H9 (cell line): ENCODE measurements at regions not wholly inside any gene's neighbourhood (a gene's known extent, or its start where the extent isn't known, plus 50 kb on each side); places are given as distances from the start of the nearest gene placed in this dataset.

Experiments
- DNase-seq: peaks from one replicate; pipeline ENCODE4 v3.0.0-alpha.2; 2017
- H2AFZ ChIP-seq: one replicate; pipeline ENCODE4 v1.6.1; 2013; ENCODE audit warnings: mild to moderate bottlenecking, low read length, control low read depth, moderate library complexity
- H2AK5ac ChIP-seq: 2 replicates; pipeline ENCODE4 v1.6.1; 2013; ENCODE audit warnings: low read length, control low read depth, mixed read lengths; ENCODE audit not compliant: insufficient read length
- H2BK120ac ChIP-seq: one replicate; pipeline ENCODE4 v1.6.1; 2013; ENCODE audit warnings: low read depth, mild to moderate bottlenecking, low read length, control low read depth, inconsistent platforms; ENCODE audit not compliant: poor library complexity, severe bottlenecking
- H2BK12ac ChIP-seq: 2 replicates; pipeline ENCODE4 v1.6.1; 2013; ENCODE audit warnings: low read length, control low read depth, mixed read lengths, low read depth; ENCODE audit not compliant: insufficient read length
- H2BK15ac ChIP-seq: 2 replicates; pipeline ENCODE4 v1.6.1; 2013; ENCODE audit warnings: low read depth, low read length, control low read depth
- H2BK20ac ChIP-seq: one replicate; pipeline ENCODE4 v1.6.1; 2013; ENCODE audit warnings: low read depth, mild to moderate bottlenecking, low read length, control low read depth, inconsistent platforms; ENCODE audit not compliant: poor library complexity, severe bottlenecking
- H2BK5ac ChIP-seq: 2 replicates; pipeline ENCODE4 v1.6.1; 2013; ENCODE audit warnings: low read length, control low read depth, mixed read lengths; ENCODE audit not compliant: insufficient read length
- H3K14ac ChIP-seq: 2 replicates; pipeline ENCODE4 v1.6.1; 2013; ENCODE audit warnings: low read length, control low read depth; ENCODE audit not compliant: insufficient read depth
- H3K18ac ChIP-seq: 2 replicates; pipeline ENCODE4 v1.6.1; 2013; ENCODE audit warnings: low read depth, mild to moderate bottlenecking, mixed read lengths, low read length, control low read depth; ENCODE audit not compliant: insufficient read length
- H3K23ac ChIP-seq: 2 replicates; pipeline ENCODE4 v1.6.1; 2013; ENCODE audit warnings: low read length, control low read depth, mixed read lengths, low read depth; ENCODE audit not compliant: insufficient read length
- H3K23me2 ChIP-seq: 2 replicates; pipeline ENCODE4 v1.6.1; 2013; ENCODE audit warnings: low read depth, mild to moderate bottlenecking, mixed read lengths, low read length, control low read depth; ENCODE audit not compliant: insufficient read length, poor library complexity, severe bottlenecking
- H3K27ac ChIP-seq: 2 replicates; pipeline ENCODE4 v1.5.1; 2013; ENCODE audit warnings: low read length, control low read depth, mixed read lengths, low read depth; ENCODE audit not compliant: insufficient read length
- H3K27me3 ChIP-seq: 2 replicates; pipeline ENCODE4 v1.6.1; 2013; ENCODE audit warnings: low read length, control low read depth, inconsistent platforms; ENCODE audit not compliant: insufficient read depth
- H3K4ac ChIP-seq: 2 replicates; pipeline ENCODE4 v1.6.1; 2013; ENCODE audit warnings: low read depth, mild to moderate bottlenecking, control low read depth, inconsistent platforms, low read length, moderate library complexity
- H3K4me1 ChIP-seq: 2 replicates; pipeline ENCODE4 v1.6.1; 2013; ENCODE audit warnings: low read length, control low read depth, inconsistent platforms; ENCODE audit not compliant: insufficient read depth
- H3K4me2 ChIP-seq: 2 replicates; pipeline ENCODE4 v1.6.1; 2013; ENCODE audit warnings: low read length, control low read depth, mixed read lengths; ENCODE audit not compliant: insufficient read length, insufficient read depth
- H3K56ac ChIP-seq: 2 replicates; pipeline ENCODE4 v1.6.1; 2013; ENCODE audit warnings: low read depth, mild to moderate bottlenecking, mixed read lengths, low read length, control low read depth; ENCODE audit not compliant: insufficient read length
- H3K79me1 ChIP-seq: 2 replicates; pipeline ENCODE4 v1.6.1; 2013; ENCODE audit warnings: low read depth, mild to moderate bottlenecking, moderate library complexity, low read length, control low read depth, inconsistent platforms; ENCODE audit not compliant: insufficient read depth, poor library complexity, severe bottlenecking
- H3K79me2 ChIP-seq: 2 replicates; pipeline ENCODE4 v1.6.1; 2013; ENCODE audit warnings: low read length, control low read depth, inconsistent platforms; ENCODE audit not compliant: insufficient read depth
- H3K9ac ChIP-seq: 2 replicates; pipeline ENCODE4 v1.6.1; 2013; ENCODE audit warnings: low read length, control low read depth, mixed read lengths; ENCODE audit not compliant: insufficient read length; ENCODE audit errors: extremely low read depth
- H3K9me3 ChIP-seq: one replicate; pipeline ENCODE4 v1.6.1; 2013; ENCODE audit warnings: low read depth, low read length, inconsistent platforms; ENCODE audit not compliant: control insufficient read depth
- H3T11ph ChIP-seq: one replicate; pipeline ENCODE4 v1.6.1; 2013; ENCODE audit warnings: mild to moderate bottlenecking, low read length, control low read depth, inconsistent platforms
- H4K20me1 ChIP-seq: one replicate; pipeline ENCODE4 v1.6.1; 2013; ENCODE audit not compliant: control insufficient read depth, insufficient read length, insufficient read depth
- H4K5ac ChIP-seq: 2 replicates; pipeline ENCODE4 v1.6.1; 2013; ENCODE audit warnings: low read depth, mild to moderate bottlenecking, mixed read lengths, low read length, control low read depth; ENCODE audit not compliant: insufficient read length
- H4K8ac ChIP-seq: replicated peaks from 2 replicates; pipeline ENCODE4 v1.6.1; 2013; ENCODE audit warnings: low read length, control low read depth, mixed read lengths, low read depth; ENCODE audit not compliant: insufficient read length
- H4K91ac ChIP-seq: 2 replicates; pipeline ENCODE4 v1.6.1; 2013; ENCODE audit warnings: low read depth, mild to moderate bottlenecking, moderate library complexity, mixed read lengths, low read length, control low read depth; ENCODE audit not compliant: insufficient read length
- H3K27ac Mint-ChIP-seq, 3 experiments: 2 replicates in 2 of 3; 3 replicates in 1 of 3; pipeline ENCODE4 v1.8.0; 2020 to 2021; ENCODE audit warnings: mixed read lengths in 3 of 3, mild to moderate bottlenecking in 1 of 3, moderate library complexity in 1 of 3
- H3K27me3 Mint-ChIP-seq: 2 replicates; pipeline ENCODE4 v1.8.0; 2021; ENCODE audit warnings: low read depth, mild to moderate bottlenecking, moderate library complexity, mixed read lengths
- H3K36me3 Mint-ChIP-seq, 3 experiments: 2 replicates in 2 of 3; 3 replicates in 1 of 3; pipeline ENCODE4 v1.8.0; 2020 to 2021; ENCODE audit warnings: low read depth in 3 of 3, mixed read lengths in 3 of 3; ENCODE audit not compliant: insufficient read depth in 1 of 3
- H3K4me1 Mint-ChIP-seq, 2 experiments: 2 replicates each; pipeline ENCODE4 v1.8.0; 2020; ENCODE audit warnings: mixed read lengths in 2 of 2
- H3K4me3 Mint-ChIP-seq, 2 experiments: 2 replicates in 1 of 2; 3 replicates in 1 of 2; pipeline ENCODE4 v1.8.0; 2020 to 2021; ENCODE audit warnings: mild to moderate bottlenecking in 2 of 2, mixed read lengths in 2 of 2, moderate library complexity in 1 of 2
- H3K9me3 Mint-ChIP-seq, 2 experiments: 2 replicates in 1 of 2; 3 replicates in 1 of 2; pipeline ENCODE4 v1.8.0; 2020; ENCODE audit warnings: mild to moderate bottlenecking in 2 of 2, mixed read lengths in 2 of 2, moderate library complexity in 1 of 2
- CTCF ChIP-seq: fragments of 200-600 bp; sonication (generic); conservative IDR thresholded peaks from 3 replicates; pipeline ENCODE4 v1.8.0; 2021; ENCODE audit warnings: antibody characterized with exemption, mild to moderate bottlenecking
- WGBS: extraction: QIAGEN DNeasy Blood & Tissue Kit; methylation state at CpG from one replicate; pipeline ENCODE4 v1.1.7; 2013; ENCODE audit warnings: missing lambda C conversion rate, low lambda C conversion rate, mixed read lengths; ENCODE audit not compliant: insufficient read length; ENCODE audit errors: extremely low coverage; 5-methylcytosine and 5-hydroxymethylcytosine counted together

- peaks cover 3% of the 10 kb centered on the region; the same call in 1 of the 2 replicates for H3K27me3 Mint-ChIP-seq
- TF ChIP-seq CTCF: no peak
- H2BK20ac ChIP-seq: no peak overlapping the region
- H3K9me3 Mint-ChIP-seq: no peaks in the 10 kb centered on the region; a peak in 1 of 5 replicates
- peaks cover 19 to 22% of the 10 kb centered on the region in 2 experiments for H3K4me1 Mint-ChIP-seq
- H3K23me2 ChIP-seq: no peaks in the 10 kb centered on the region
- H4K5ac ChIP-seq: no peak overlapping the region
- no peak overlapping the region for H2BK12ac ChIP-seq
- no peaks in the 10 kb centered on the region for H3K27me3 ChIP-seq
- H4K8ac ChIP-seq: no peak overlapping the region
- no peak overlapping the region for H4K91ac ChIP-seq
- H3K4me1 ChIP-seq: peaks cover 3% of the 10 kb centered on the region; the same call in 1 of the 2 replicates
- H3K79me2 ChIP-seq: no peaks in the 10 kb centered on the region
- no peak overlapping the region for H3K27ac ChIP-seq
- H2AK5ac ChIP-seq: no peak overlapping the region
- H3K18ac ChIP-seq: no peak overlapping the region
- no peaks in the 10 kb centered on the region for H4K20me1 ChIP-seq
- H2BK120ac ChIP-seq: no peak overlapping the region
- H3T11ph ChIP-seq: no peak overlapping the region
- H3K4me3 Mint-ChIP-seq: no peak overlapping the region
- no peaks in the 10 kb centered on the region for H3K9me3 ChIP-seq
- no peak overlapping the region for H2BK15ac ChIP-seq
- no peak overlapping the region for H3K9ac ChIP-seq
- no peaks in the 10 kb centered on the region for H3K79me1 ChIP-seq
- no peak overlapping the region for H3K56ac ChIP-seq
- no peak overlapping the region for H3K14ac ChIP-seq
- H2AFZ ChIP-seq: no peak overlapping the region
- no peak overlapping the region for H3K23ac ChIP-seq
- no peak overlapping the region for H3K4ac ChIP-seq
- WGBS: no CpG with 5 or more reads among the region's 7 CpGs
- H3K36me3 Mint-ChIP-seq: peaks cover 0 to 1% (median 0%) of the 10 kb centered on the region in 3 experiments; a peak in 2 of 7 replicates
- no peak overlapping the region for H2BK5ac ChIP-seq
- DNase-seq: no peak
- no peak overlapping the region for H3K4me2 ChIP-seq
- no peak overlapping the region for H3K27ac Mint-ChIP-seq
These were observed 1280.1 kb downstream of the TYW1 start for GRCh38 chr7:68276725-68277124.
